ENCODE measurements at regions not wholly inside any gene's neighbourhood (a gene's known extent, or its start where the extent isn't known, plus 50 kb on each side); places are given as distances from the start of the nearest gene placed in this dataset.

DNA sequence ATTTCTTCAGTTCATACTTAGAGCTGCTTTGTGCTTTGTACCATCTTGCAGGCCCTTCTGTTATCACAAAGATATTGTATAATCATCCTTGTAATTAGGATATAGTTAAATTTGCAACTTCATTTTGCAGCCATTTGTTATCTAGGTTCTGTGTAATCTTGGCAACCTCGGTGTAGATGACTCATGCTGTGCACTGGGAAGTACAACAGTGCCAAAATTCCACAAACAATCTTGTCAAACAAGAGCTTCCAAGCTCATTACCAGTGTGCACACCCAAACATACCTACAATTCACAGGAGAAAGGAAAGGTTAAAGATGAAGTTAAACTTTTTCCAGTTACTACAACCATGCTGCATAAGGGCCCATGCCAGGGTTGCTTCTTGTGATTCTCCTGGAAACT lies 1231.8 kb downstream of the CDH11 start:
- Mint-ChIP-seq H3K27me3 (ENCODE audit: unreplicated experiment) (peaks cover 7% of the 10 kb centered on the region), H3K4me3 (ENCODE audit: unreplicated experiment) (no peak overlapping the region), H3K27ac (ENCODE audit: unreplicated experiment) (no peak overlapping the region), H3K4me1 (ENCODE audit: unreplicated experiment) (no peaks in the 10 kb centered on the region), H3K9me3 (ENCODE audit: unreplicated experiment) (peaks cover 7% of the 10 kb centered on the region), H3K36me3 (ENCODE audit: unreplicated experiment) (no peaks in the 10 kb centered on the region)
- TF ChIP-seq, protein P1, sequence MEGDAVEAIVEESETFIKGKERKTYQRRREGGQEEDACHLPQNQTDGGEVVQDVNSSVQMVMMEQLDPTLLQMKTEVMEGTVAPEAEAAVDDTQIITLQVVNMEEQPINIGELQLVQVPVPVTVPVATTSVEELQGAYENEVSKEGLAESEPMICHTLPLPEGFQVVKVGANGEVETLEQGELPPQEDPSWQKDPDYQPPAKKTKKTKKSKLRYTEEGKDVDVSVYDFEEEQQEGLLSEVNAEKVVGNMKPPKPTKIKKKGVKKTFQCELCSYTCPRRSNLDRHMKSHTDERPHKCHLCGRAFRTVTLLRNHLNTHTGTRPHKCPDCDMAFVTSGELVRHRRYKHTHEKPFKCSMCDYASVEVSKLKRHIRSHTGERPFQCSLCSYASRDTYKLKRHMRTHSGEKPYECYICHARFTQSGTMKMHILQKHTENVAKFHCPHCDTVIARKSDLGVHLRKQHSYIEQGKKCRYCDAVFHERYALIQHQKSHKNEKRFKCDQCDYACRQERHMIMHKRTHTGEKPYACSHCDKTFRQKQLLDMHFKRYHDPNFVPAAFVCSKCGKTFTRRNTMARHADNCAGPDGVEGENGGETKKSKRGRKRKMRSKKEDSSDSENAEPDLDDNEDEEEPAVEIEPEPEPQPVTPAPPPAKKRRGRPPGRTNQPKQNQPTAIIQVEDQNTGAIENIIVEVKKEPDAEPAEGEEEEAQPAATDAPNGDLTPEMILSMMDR (IDR thresholded peaks at IDR 0.05) = no peak
- no peak for DNase-seq (ENCODE audit: extremely low spot score, unreplicated experiment)

GRCh38 chr16:63883091-63883490 lies 1238.8 kb downstream of the CDH11 start:
- Mint-ChIP-seq H3K9me3 (ENCODE audit: unreplicated experiment) (no peaks in the 10 kb centered on the region), H3K4me1 (ENCODE audit: unreplicated experiment) (no peaks in the 10 kb centered on the region), H3K27me3 (ENCODE audit: unreplicated experiment) (peaks cover 8% of the 10 kb centered on the region), H3K4me3 (ENCODE audit: unreplicated experiment) (no peak overlapping the region), H3K36me3 (ENCODE audit: unreplicated experiment) (no peaks in the 10 kb centered on the region), H3K27ac (ENCODE audit: unreplicated experiment) (no peak overlapping the region)
- TF ChIP-seq, protein P1 (IDR thresholded peaks at IDR 0.05) = no peak
- DNase-seq (ENCODE audit: extremely low spot score, unreplicated experiment) = no peak

DNA sequence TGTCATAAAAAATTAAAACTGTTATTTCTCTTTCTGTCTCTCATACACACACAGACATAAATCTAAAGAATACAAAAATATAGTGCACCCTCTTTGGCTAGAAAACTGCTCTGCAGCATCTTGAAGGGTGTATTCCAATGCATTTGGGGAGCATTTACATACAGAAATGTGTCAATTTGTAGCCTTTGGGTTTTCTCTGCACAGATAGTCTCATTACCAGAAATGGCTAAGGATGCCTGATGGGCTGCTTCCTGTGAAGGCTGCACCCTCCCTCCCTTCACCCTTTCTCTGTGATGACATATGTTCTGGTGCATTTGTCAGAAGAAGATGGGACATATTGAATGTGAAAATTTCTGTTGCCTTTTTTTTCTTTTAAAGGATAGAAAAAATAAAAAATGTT lies 1239.3 kb downstream of the CDH11 start:
- no peaks in the 10 kb centered on the region for H3K9me3 Mint-ChIP-seq (ENCODE audit: unreplicated experiment)
- DNase-seq (ENCODE audit: extremely low spot score, unreplicated experiment) = no peak
- H3K27ac Mint-ChIP-seq (ENCODE audit: unreplicated experiment) = no peak overlapping the region
- H3K4me1 Mint-ChIP-seq (ENCODE audit: unreplicated experiment) = no peaks in the 10 kb centered on the region
- H3K4me3 Mint-ChIP-seq (ENCODE audit: unreplicated experiment) = no peak overlapping the region
- TF ChIP-seq, protein P1 (IDR thresholded peaks at IDR 0.05) = no peak
- H3K36me3 Mint-ChIP-seq (ENCODE audit: unreplicated experiment) = no peaks in the 10 kb centered on the region
- peaks cover 8% of the 10 kb centered on the region for H3K27me3 Mint-ChIP-seq (ENCODE audit: unreplicated experiment)

- H3K4me3 Mint-ChIP-seq (ENCODE audit: unreplicated experiment) = no peak overlapping the region
- no peak overlapping the region for H3K27ac Mint-ChIP-seq (ENCODE audit: unreplicated experiment)
- TF ChIP-seq, protein P1 (IDR thresholded peaks at IDR 0.05) = no peak
- no peaks in the 10 kb centered on the region for H3K36me3 Mint-ChIP-seq (ENCODE audit: unreplicated experiment)
- H3K9me3 Mint-ChIP-seq (ENCODE audit: unreplicated experiment) = no peaks in the 10 kb centered on the region
- H3K27me3 Mint-ChIP-seq (ENCODE audit: unreplicated experiment) = peaks cover 8% of the 10 kb centered on the region
- no peaks in the 10 kb centered on the region for H3K4me1 Mint-ChIP-seq (ENCODE audit: unreplicated experiment)
- DNase-seq (ENCODE audit: extremely low spot score, unreplicated experiment) = no peak
Measured at GRCh38 chr16:63880948-63881347, 1240.9 kb downstream of the CDH11 start.

DNA sequence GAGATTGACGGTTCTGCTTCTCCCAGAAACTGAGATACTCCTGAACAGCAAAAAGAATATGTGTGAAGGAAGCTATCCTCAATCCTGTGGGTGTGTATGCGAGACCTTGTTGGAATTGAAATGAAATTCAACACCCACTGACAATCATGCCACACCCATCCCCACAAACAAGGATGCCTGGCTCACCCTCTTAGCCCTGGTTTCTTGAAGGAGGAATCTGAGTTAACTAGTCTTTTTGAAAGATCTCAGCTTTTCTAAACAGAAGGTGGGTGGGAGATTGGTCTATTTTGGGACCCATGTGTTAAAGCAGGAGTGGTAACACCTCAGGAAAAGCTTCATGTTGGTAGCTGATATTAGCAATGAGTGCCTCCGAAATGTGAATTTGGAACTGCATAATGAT lies 1244.5 kb downstream of the CDH11 start:
- Mint-ChIP-seq H3K27ac (ENCODE audit: unreplicated experiment) (no peak overlapping the region), H3K4me1 (ENCODE audit: unreplicated experiment) (no peaks in the 10 kb centered on the region), H3K27me3 (ENCODE audit: unreplicated experiment) (peaks cover 4% of the 10 kb centered on the region), H3K36me3 (ENCODE audit: unreplicated experiment) (no peaks in the 10 kb centered on the region), H3K4me3 (ENCODE audit: unreplicated experiment) (no peak overlapping the region), H3K9me3 (ENCODE audit: unreplicated experiment) (no peaks in the 10 kb centered on the region)
- DNase-seq (ENCODE audit: extremely low spot score, unreplicated experiment) = no peak
- TF ChIP-seq, protein P1 (IDR thresholded peaks at IDR 0.05) = no peak
